ENCODE measurements at regions not wholly inside any gene's neighbourhood (a gene's known extent, or its start where the extent isn't known, plus 50 kb on each side); places are given as distances from the start of the nearest gene placed in this dataset.

GRCh38 chr14:97832776-97833175 is 1035.6 kb downstream of the VRK1 start:
- no peak overlapping the region for H3K4me3 Mint-ChIP-seq
- DNase-seq (ENCODE audit: low spot score in 2 of 2) (no peak), ATAC-seq (replicated peaks; ENCODE audit: extremely low read depth, poor library complexity, severe bottlenecking) (no peak)
- no peaks in the 10 kb centered on the region for H3K4me1 Mint-ChIP-seq
- no peaks in the 10 kb centered on the region for H3K9me3 Mint-ChIP-seq
- peaks cover 1% of the 10 kb centered on the region for H3K36me3 Mint-ChIP-seq (ENCODE audit: insufficient read depth)
- H3K27me3 Mint-ChIP-seq: no peaks in the 10 kb centered on the region
- no peak overlapping the region for H3K27ac Mint-ChIP-seq (ENCODE audit: low read depth)

- ATAC-seq (replicated peaks; ENCODE audit: extremely low read depth, poor library complexity, severe bottlenecking) (no peak), DNase-seq (ENCODE audit: low spot score in 2 of 2) (no peak)
- H3K9me3 Mint-ChIP-seq: no peaks in the 10 kb centered on the region
- H3K4me3 Mint-ChIP-seq: no peak overlapping the region
- H3K4me1 Mint-ChIP-seq: peaks cover 6% of the 10 kb centered on the region
- no peak overlapping the region for H3K27ac Mint-ChIP-seq (ENCODE audit: low read depth)
- H3K27me3 Mint-ChIP-seq: peaks cover 9% of the 10 kb centered on the region
- H3K36me3 Mint-ChIP-seq (ENCODE audit: insufficient read depth): peaks cover 3% of the 10 kb centered on the region
Measured at GRCh38 chr14:97838986-97839385, 1041.8 kb downstream of the VRK1 start.

GRCh38 chr14:97840159-97840558 is 1043.0 kb downstream of the VRK1 start:
- Mint-ChIP-seq H3K9me3 (no peaks in the 10 kb centered on the region), H3K27ac (ENCODE audit: low read depth) (no peak overlapping the region)

GRCh38 chr14:97841762-97842161 is 1044.6 kb downstream of the VRK1 start:
- H3K27ac Mint-ChIP-seq (ENCODE audit: low read depth): no peak overlapping the region
- H3K27me3 Mint-ChIP-seq: peaks cover 9% of the 10 kb centered on the region
- DNase-seq (ENCODE audit: low spot score in 2 of 2): no peak
- H3K36me3 Mint-ChIP-seq (ENCODE audit: insufficient read depth): peaks cover 3% of the 10 kb centered on the region
- no peak for ATAC-seq (replicated peaks; ENCODE audit: extremely low read depth, poor library complexity, severe bottlenecking)
- no peaks in the 10 kb centered on the region for H3K9me3 Mint-ChIP-seq
- H3K4me3 Mint-ChIP-seq: no peak overlapping the region
- peaks cover 6% of the 10 kb centered on the region for H3K4me1 Mint-ChIP-seq

More at GRCh38 chr14:97840159-97840558, 1043.0 kb downstream of the VRK1 start:
- H3K27me3 Mint-ChIP-seq: peaks cover 9% of the 10 kb centered on the region
- ATAC-seq (replicated peaks; ENCODE audit: extremely low read depth, poor library complexity, severe bottlenecking): no peak
- peaks cover 6% of the 10 kb centered on the region for H3K4me1 Mint-ChIP-seq
- no peak overlapping the region for H3K4me3 Mint-ChIP-seq
- DNase-seq (ENCODE audit: low spot score in 2 of 2): no peak
- peaks cover 3% of the 10 kb centered on the region for H3K36me3 Mint-ChIP-seq (ENCODE audit: insufficient read depth)

- peaks cover 9% of the 10 kb centered on the region for H3K27me3 Mint-ChIP-seq
- peaks cover 6% of the 10 kb centered on the region for H3K4me1 Mint-ChIP-seq
- H3K9me3 Mint-ChIP-seq: no peaks in the 10 kb centered on the region
- DNase-seq (ENCODE audit: low spot score in 2 of 2) (no peak), ATAC-seq (replicated peaks; ENCODE audit: extremely low read depth, poor library complexity, severe bottlenecking) (no peak)
- H3K4me3 Mint-ChIP-seq: no peak overlapping the region
- no peak overlapping the region for H3K27ac Mint-ChIP-seq (ENCODE audit: low read depth)
- peaks cover 2% of the 10 kb centered on the region for H3K36me3 Mint-ChIP-seq (ENCODE audit: insufficient read depth)
Measured at GRCh38 chr14:97843066-97843465, 1045.9 kb downstream of the VRK1 start.

- DNase-seq (ENCODE audit: low spot score in 2 of 2) (no peak), ATAC-seq (replicated peaks; ENCODE audit: extremely low read depth, poor library complexity, severe bottlenecking) (no peak)
- Mint-ChIP-seq H3K27me3 (peaks cover 9% of the 10 kb centered on the region), H3K27ac (ENCODE audit: low read depth) (no peak overlapping the region), H3K36me3 (ENCODE audit: insufficient read depth) (peaks cover 2% of the 10 kb centered on the region), H3K9me3 (no peaks in the 10 kb centered on the region), H3K4me1 (peaks cover 6% of the 10 kb centered on the region), H3K4me3 (no peak overlapping the region)
Measured at GRCh38 chr14:97844042-97844441, 1046.9 kb downstream of the VRK1 start.

GRCh38 chr14:97846156-97846555 is 1049.0 kb downstream of the VRK1 start:
- peaks cover 2% of the 10 kb centered on the region for H3K36me3 Mint-ChIP-seq (ENCODE audit: insufficient read depth)
- DNase-seq (ENCODE audit: low spot score in 2 of 2): peak in 1 of 2 donors; percentile 13
- H3K4me1 Mint-ChIP-seq: peaks cover 6% of the 10 kb centered on the region
- no peaks in the 10 kb centered on the region for H3K9me3 Mint-ChIP-seq
- ATAC-seq (replicated peaks; ENCODE audit: extremely low read depth, poor library complexity, severe bottlenecking): peak; percentile 52
- no peak overlapping the region for H3K27ac Mint-ChIP-seq (ENCODE audit: low read depth)
- peaks cover 9% of the 10 kb centered on the region for H3K27me3 Mint-ChIP-seq
- no peak overlapping the region for H3K4me3 Mint-ChIP-seq

- Mint-ChIP-seq H3K27me3 (no peaks in the 10 kb centered on the region), H3K4me1 (no peaks in the 10 kb centered on the region)
- DNase-seq (ENCODE audit: low spot score in 2 of 2): no peak
Measured at GRCh38 chr14:97848317-97848980, 1051.3 kb downstream of the VRK1 start.

GRCh38 chr14:97850466-97850865 is 1053.3 kb downstream of the VRK1 start:
- Mint-ChIP-seq H3K4me3 (no peak overlapping the region), H3K4me1 (no peaks in the 10 kb centered on the region), H3K27ac (ENCODE audit: low read depth) (no peak overlapping the region), H3K27me3 (no peaks in the 10 kb centered on the region), H3K36me3 (ENCODE audit: insufficient read depth) (no peaks in the 10 kb centered on the region), H3K9me3 (no peaks in the 10 kb centered on the region)
- no peak for DNase-seq (ENCODE audit: low spot score in 2 of 2)
- no peak for ATAC-seq (replicated peaks; ENCODE audit: extremely low read depth, poor library complexity, severe bottlenecking)

More at GRCh38 chr14:97848317-97848980, 1051.3 kb downstream of the VRK1 start:
- H3K27ac Mint-ChIP-seq (ENCODE audit: low read depth): no peak overlapping the region
- H3K9me3 Mint-ChIP-seq: no peaks in the 10 kb centered on the region
- H3K4me3 Mint-ChIP-seq: no peak overlapping the region
- H3K36me3 Mint-ChIP-seq (ENCODE audit: insufficient read depth): no peaks in the 10 kb centered on the region
- no peak for ATAC-seq (replicated peaks; ENCODE audit: extremely low read depth, poor library complexity, severe bottlenecking)

- H3K4me1 Mint-ChIP-seq: no peaks in the 10 kb centered on the region
- no peaks in the 10 kb centered on the region for H3K36me3 Mint-ChIP-seq (ENCODE audit: insufficient read depth)
- ATAC-seq (replicated peaks; ENCODE audit: extremely low read depth, poor library complexity, severe bottlenecking): no peak
Measured at GRCh38 chr14:97850886-97851285, 1053.7 kb downstream of the VRK1 start.

GRCh38 chr14:97851428-97851995 is 1054.3 kb downstream of the VRK1 start:
- DNase-seq (ENCODE audit: low spot score in 2 of 2) (no peak), ATAC-seq (replicated peaks; ENCODE audit: extremely low read depth, poor library complexity, severe bottlenecking) (no peak)
- Mint-ChIP-seq H3K9me3 (no peaks in the 10 kb centered on the region), H3K4me1 (no peaks in the 10 kb centered on the region), H3K4me3 (no peak overlapping the region), H3K27me3 (no peaks in the 10 kb centered on the region), H3K36me3 (ENCODE audit: insufficient read depth) (no peaks in the 10 kb centered on the region), H3K27ac (ENCODE audit: low read depth) (no peak overlapping the region)

More at GRCh38 chr14:97850886-97851285, 1053.7 kb downstream of the VRK1 start:
- Mint-ChIP-seq H3K27ac (ENCODE audit: low read depth) (no peak overlapping the region), H3K4me3 (no peak overlapping the region), H3K27me3 (no peaks in the 10 kb centered on the region), H3K9me3 (no peaks in the 10 kb centered on the region)
- DNase-seq (ENCODE audit: low spot score in 2 of 2): no peak

- Mint-ChIP-seq H3K4me1 (no peaks in the 10 kb centered on the region), H3K27me3 (no peaks in the 10 kb centered on the region), H3K36me3 (ENCODE audit: insufficient read depth) (no peaks in the 10 kb centered on the region), H3K27ac (ENCODE audit: low read depth) (no peak overlapping the region), H3K9me3 (no peaks in the 10 kb centered on the region), H3K4me3 (no peak overlapping the region)
- no peak for DNase-seq (ENCODE audit: low spot score in 2 of 2)
- ATAC-seq (replicated peaks; ENCODE audit: extremely low read depth, poor library complexity, severe bottlenecking): no peak
Measured at GRCh38 chr14:97854918-97855317, 1057.7 kb downstream of the VRK1 start.

GRCh38 chr14:97866195-97866594 is 1069.0 kb downstream of the VRK1 start:
- Mint-ChIP-seq H3K4me3 (no peak overlapping the region), H3K27me3 (no peaks in the 10 kb centered on the region), H3K27ac (ENCODE audit: low read depth) (no peak overlapping the region), H3K9me3 (no peaks in the 10 kb centered on the region), H3K36me3 (ENCODE audit: insufficient read depth) (no peaks in the 10 kb centered on the region), H3K4me1 (no peaks in the 10 kb centered on the region)
- ATAC-seq (replicated peaks; ENCODE audit: extremely low read depth, poor library complexity, severe bottlenecking) (no peak), DNase-seq (ENCODE audit: low spot score in 2 of 2) (no peak)

Measured in central memory CD8-positive, alpha-beta T cell (primary cell).